ENCODE measurements at regions not wholly inside any gene's neighbourhood (a gene's known extent, or its start where the extent isn't known, plus 50 kb on each side); places are given as distances from the start of the nearest gene placed in this dataset.

- TF ChIP-seq REST (IDR thresholded peaks at IDR 0.05; ENCODE audit: insufficient read depth in 1 of 2, low read depth in 2 of 2, low read length in 2 of 2) (no peak), TAF1 (IDR thresholded peaks at IDR 0.05; ENCODE audit: borderline replicate concordance, insufficient read depth, low read length) (no peak), SIN3A (IDR thresholded peaks at IDR 0.05; ENCODE audit: borderline replicate concordance, insufficient read depth, low read length) (no peak), POLR2AphosphoS5 (IDR thresholded peaks at IDR 0.05; ENCODE audit: low read depth, low read length) (no peak), FOXP2 (optimal IDR thresholded peaks at IDR 0.05; ENCODE audit: borderline replicate concordance, extremely low read depth, extremely low read length, insufficient read depth) (no peak)
These were observed 370.8 kb downstream of the TMEM182 start for GRCh38 chr2:103132536-103133217.

- no peak for TF ChIP-seq SIN3A (IDR thresholded peaks at IDR 0.05; ENCODE audit: borderline replicate concordance, insufficient read depth, low read length)
- TF ChIP-seq REST (IDR thresholded peaks at IDR 0.05; ENCODE audit: insufficient read depth in 1 of 2, low read depth in 2 of 2, low read length in 2 of 2) = no peak
- TF ChIP-seq TAF1 (IDR thresholded peaks at IDR 0.05; ENCODE audit: borderline replicate concordance, insufficient read depth, low read length) = no peak
- no peak for TF ChIP-seq FOXP2 (optimal IDR thresholded peaks at IDR 0.05; ENCODE audit: borderline replicate concordance, extremely low read depth, extremely low read length, insufficient read depth)
- no peak for TF ChIP-seq POLR2AphosphoS5 (IDR thresholded peaks at IDR 0.05; ENCODE audit: low read depth, low read length)
These were observed 373.8 kb downstream of the TMEM182 start for GRCh38 chr2:103135679-103136078.

GRCh38 chr2:103138123-103138901 lies 376.5 kb downstream of the TMEM182 start:
- TF ChIP-seq POLR2AphosphoS5 (IDR thresholded peaks at IDR 0.05; ENCODE audit: low read depth, low read length) = no peak
- no peak for TF ChIP-seq TAF1 (IDR thresholded peaks at IDR 0.05; ENCODE audit: borderline replicate concordance, insufficient read depth, low read length)
- no peak for TF ChIP-seq SIN3A (IDR thresholded peaks at IDR 0.05; ENCODE audit: borderline replicate concordance, insufficient read depth, low read length)
- no peak for TF ChIP-seq FOXP2 (optimal IDR thresholded peaks at IDR 0.05; ENCODE audit: borderline replicate concordance, extremely low read depth, extremely low read length, insufficient read depth)
- no peak for TF ChIP-seq REST (IDR thresholded peaks at IDR 0.05; ENCODE audit: insufficient read depth in 1 of 2, low read depth in 2 of 2, low read length in 2 of 2)

- TF ChIP-seq TAF1 (IDR thresholded peaks at IDR 0.05; ENCODE audit: borderline replicate concordance, insufficient read depth, low read length) = no peak
- no peak for TF ChIP-seq SIN3A (IDR thresholded peaks at IDR 0.05; ENCODE audit: borderline replicate concordance, insufficient read depth, low read length)
- no peak for TF ChIP-seq FOXP2 (optimal IDR thresholded peaks at IDR 0.05; ENCODE audit: borderline replicate concordance, extremely low read depth, extremely low read length, insufficient read depth)
- TF ChIP-seq REST (IDR thresholded peaks at IDR 0.05; ENCODE audit: insufficient read depth in 1 of 2, low read depth in 2 of 2, low read length in 2 of 2) = no peak
- TF ChIP-seq POLR2AphosphoS5 (IDR thresholded peaks at IDR 0.05; ENCODE audit: low read depth, low read length) = no peak
These were observed 377.9 kb downstream of the TMEM182 start for GRCh38 chr2:103139628-103140268.
